H1 (cell line): ENCODE measurements at regions not wholly inside any gene's neighbourhood (a gene's known extent, or its start where the extent isn't known, plus 50 kb on each side); places are given as distances from the start of the nearest gene placed in this dataset.

Source experiments
- CHD7 ChIP-seq: fragments of 300-600 bp; sonication (generic); IDR thresholded peaks from 2 replicates; pipeline ENCODE4 v1.7.1; 2012; ENCODE audit warnings: low read length, moderate library complexity, mild to moderate bottlenecking, inconsistent platforms; ENCODE audit not compliant: insufficient replicate concordance
- GABPA ChIP-seq: IDR thresholded peaks from 2 replicates; pipeline ENCODE4 v1.6.1; 2011; ENCODE audit warnings: mild to moderate bottlenecking, low read length, moderate library complexity, borderline replicate concordance; ENCODE audit not compliant: insufficient read depth
- JUN ChIP-seq: IDR thresholded peaks from 2 replicates; pipeline ENCODE4 v1.6.1; 2011; ENCODE audit warnings: low read depth, mild to moderate bottlenecking, improper control_type of control experiment, low read length
- MAFK ChIP-seq: IDR thresholded peaks from 2 replicates; pipeline ENCODE4 v1.6.1; 2012; ENCODE audit warnings: low read depth, mild to moderate bottlenecking, improper control_type of control experiment, low read length
- NRF1 ChIP-seq: IDR thresholded peaks from 2 replicates; pipeline ENCODE4 v1.6.1; 2011; ENCODE audit warnings: mild to moderate bottlenecking, low read depth, low read length, improper control_type of control experiment
- SAP30 ChIP-seq: fragments of 300-600 bp; sonication (generic); IDR thresholded peaks from 2 replicates; pipeline ENCODE4 v1.7.1; 2012; ENCODE audit warnings: low read length, moderate library complexity, mild to moderate bottlenecking, inconsistent platforms; ENCODE audit not compliant: insufficient read depth, insufficient replicate concordance
- SP4 ChIP-seq: IDR thresholded peaks from 2 replicates; pipeline ENCODE4 v1.6.1; 2012; ENCODE audit warnings: low read length, inconsistent platforms
- SRF ChIP-seq: IDR thresholded peaks from 2 replicates; pipeline ENCODE4 v1.6.1; 2011; ENCODE audit warnings: mild to moderate bottlenecking, low read depth, low read length, moderate library complexity
- TAF7 ChIP-seq: optimal IDR thresholded peaks from 2 replicates; pipeline ENCODE3; 2011; ENCODE audit warnings: low read depth, mild to moderate bottlenecking, inconsistent platforms, low read length, moderate library complexity, borderline replicate concordance
- TF ChIP-seq, protein P1 (sequence below): IDR thresholded peaks from 2 replicates; pipeline ENCODE4 v1.6.1; 2012; ENCODE audit warnings: inconsistent platforms

GRCh38 chr4:63529581-63530337 lies 879.5 kb downstream of the TECRL start (continued):
- TF ChIP-seq CHD7 = no peak
- no peak for TF ChIP-seq MAFK
- no peak for TF ChIP-seq GABPA
- no peak for TF ChIP-seq SAP30
- no peak for TF ChIP-seq NRF1
- no peak for TF ChIP-seq SP4
- no peak for TF ChIP-seq JUN
- TF ChIP-seq, protein P1, sequence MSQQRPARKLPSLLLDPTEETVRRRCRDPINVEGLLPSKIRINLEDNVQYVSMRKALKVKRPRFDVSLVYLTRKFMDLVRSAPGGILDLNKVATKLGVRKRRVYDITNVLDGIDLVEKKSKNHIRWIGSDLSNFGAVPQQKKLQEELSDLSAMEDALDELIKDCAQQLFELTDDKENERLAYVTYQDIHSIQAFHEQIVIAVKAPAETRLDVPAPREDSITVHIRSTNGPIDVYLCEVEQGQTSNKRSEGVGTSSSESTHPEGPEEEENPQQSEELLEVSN = no peak
- no peak for TF ChIP-seq SRF
- no peak for TF ChIP-seq TAF7
